ENCODE measurements at regions not wholly inside any gene's neighbourhood (a gene's known extent, or its start where the extent isn't known, plus 50 kb on each side); places are given as distances from the start of the nearest gene placed in this dataset.

GRCh38 chr18:77360315-77361190 lies 110.9 kb downstream of the GALR1 start:
- TF ChIP-seq CTCF (IDR thresholded peaks at IDR 0.05 in 8 of 11, conservative IDR thresholded peaks at IDR 0.05 in 3 of 11) (no peak), POLR2AphosphoS5 (IDR thresholded peaks at IDR 0.05) (no peak), POLR2A (IDR thresholded peaks at IDR 0.05) (no peak)
- peaks cover 0 to 17% (median 0%) of the 10 kb centered on the region in 7 donors for H3K27me3 ChIP-seq (replicated peaks in 1 of 7)
- H3K4me3 ChIP-seq = no peak overlapping the region
- H3K27ac ChIP-seq = no peak overlapping the region
- 50 to 71% (median 68%) methylated on average over 3 of the region's 3 CpGs for WGBS, 5 donors
- intact Hi-C loops (cut with DNase I; ENCODE audit: low total_unique reads) = no loop called here
- no peaks in the 10 kb centered on the region for H3K36me3 ChIP-seq
- no peaks in the 10 kb centered on the region for H3K4me1 ChIP-seq
- no peak for DNase-seq
- H3K9me3 ChIP-seq = peaks cover 0 to 40% (median 17%) of the 10 kb centered on the region in 8 donors

GRCh38 chr18:77361382-77361781 lies 111.7 kb downstream of the GALR1 start:
- H3K4me3 ChIP-seq = no peak overlapping the region
- TF ChIP-seq CTCF (IDR thresholded peaks at IDR 0.05 in 8 of 11, conservative IDR thresholded peaks at IDR 0.05 in 3 of 11) (no peak), POLR2AphosphoS5 (IDR thresholded peaks at IDR 0.05) (no peak), POLR2A (IDR thresholded peaks at IDR 0.05) (no peak)
- intact Hi-C loops (cut with DNase I; ENCODE audit: low total_unique reads) = no loop called here
- H3K4me1 ChIP-seq = no peaks in the 10 kb centered on the region
- no peak for DNase-seq
- H3K27me3 ChIP-seq (replicated peaks in 1 of 7) = peaks cover 0 to 25% (median 0%) of the 10 kb centered on the region in 7 donors
- no peak overlapping the region for H3K27ac ChIP-seq
- peaks cover 0 to 40% (median 17%) of the 10 kb centered on the region in 8 donors for H3K9me3 ChIP-seq
- 30 to 69% (median 58%) methylated on average over 1 of the region's 1 CpG for WGBS, 5 donors
- H3K36me3 ChIP-seq = no peaks in the 10 kb centered on the region

GRCh38 chr18:77365667-77366066 lies 116.0 kb downstream of the GALR1 start:
- TF ChIP-seq POLR2A (IDR thresholded peaks at IDR 0.05) (no peak), CTCF (IDR thresholded peaks at IDR 0.05 in 8 of 11, conservative IDR thresholded peaks at IDR 0.05 in 3 of 11) (no peak), POLR2AphosphoS5 (IDR thresholded peaks at IDR 0.05) (no peak)
- Histone ChIP-seq H3K4me3 (no peak overlapping the region), H3K36me3 (no peaks in the 10 kb centered on the region), H3K27ac (no peak overlapping the region), H3K27me3 (replicated peaks in 1 of 7) (peaks cover 0 to 33% (median 0%) of the 10 kb centered on the region in 7 donors), H3K4me1 (no peaks in the 10 kb centered on the region), H3K9me3 (peaks cover 0 to 46% (median 34%) of the 10 kb centered on the region in 8 donors)
- WGBS, 5 donors = 59 to 69% (median 66%) methylated on average over 2 of the region's 2 CpGs
- DNase-seq = no peak
- intact Hi-C loops (cut with DNase I; ENCODE audit: low total_unique reads) = no loop called here

GRCh38 chr18:77366067-77366719 lies 116.5 kb downstream of the GALR1 start:
- no peak overlapping the region for H3K4me3 ChIP-seq
- H3K9me3 ChIP-seq = peaks cover 0 to 42% (median 34%) of the 10 kb centered on the region in 8 donors
- no peak for DNase-seq
- intact Hi-C loops (cut with DNase I; ENCODE audit: low total_unique reads) = no loop called here
- H3K27me3 ChIP-seq (replicated peaks in 1 of 7) = peaks cover 0 to 33% (median 0%) of the 10 kb centered on the region in 7 donors
- WGBS, 5 donors = 79 to 84% (median 83%) methylated on average over 11 of the region's 11 CpGs
- H3K4me1 ChIP-seq = no peaks in the 10 kb centered on the region
- no peak overlapping the region for H3K27ac ChIP-seq
- no peaks in the 10 kb centered on the region for H3K36me3 ChIP-seq
- TF ChIP-seq POLR2AphosphoS5 (IDR thresholded peaks at IDR 0.05) = no peak
- no peak for TF ChIP-seq CTCF (IDR thresholded peaks at IDR 0.05 in 8 of 11, conservative IDR thresholded peaks at IDR 0.05 in 3 of 11)
- TF ChIP-seq POLR2A (IDR thresholded peaks at IDR 0.05) = no peak

Data from spleen (tissue), 11 donors.